IMR-90 (cell line): ENCODE measurements at regions not wholly inside any gene's neighbourhood (a gene's known extent, or its start where the extent isn't known, plus 50 kb on each side); places are given as distances from the start of the nearest gene placed in this dataset.

Experiments used
- ATAC-seq: fragments of 200-7000 bp; cut with Tn5 transposase; 2 replicates; pipeline ENCODE4 v1.9.1; 2020; ENCODE audit warnings: low read depth, mild to moderate bottlenecking, moderate library complexity
- BruUV-seq: library from RNA; stranded (reverse); fragments of 400-500 nt; replicated peaks from 2 replicates; lab custom pipeline; 2021; lab: Mats Ljungman, UMichigan
- CTCF ChIA-PET: fragments of 300-600 bp; formaldehyde crosslinking; extraction: SDS; loops from one replicate; lab custom pipeline; 2021; ENCODE audit warnings: antibody characterized with exemption; lab: Yijun Ruan, JAX
- POLR2A ChIA-PET: fragments of 300-600 bp; sonication (Branson Sonifier 250); formaldehyde crosslinking; loops from one replicate; lab custom pipeline; 2022; ENCODE audit warnings: antibody characterized with exemption; ENCODE audit not compliant: unreplicated experiment; lab: Charles Lee
- DNase-seq: peaks from one replicate; pipeline ENCODE4 v3.0.0; 2013
- H2AFZ ChIP-seq: replicated peaks from 2 replicates; pipeline ENCODE3; 2013; ENCODE audit warnings: low read length, mild to moderate bottlenecking; ENCODE audit not compliant: poor library complexity
- H2AK5ac ChIP-seq: 2 replicates; pipeline ENCODE4 v1.6.1; 2013; ENCODE audit warnings: low read depth, low read length, inconsistent platforms
- H2AK9ac ChIP-seq: replicated peaks from 2 replicates; pipeline ENCODE3; 2013; ENCODE audit warnings: mild to moderate bottlenecking, low read depth, low read length, moderate library complexity; ENCODE audit not compliant: poor library complexity
- H2BK120ac ChIP-seq: 2 replicates; pipeline ENCODE4 v1.6.1; 2013; ENCODE audit warnings: low read depth, low read length, inconsistent platforms
- H2BK15ac ChIP-seq: 3 replicates; pipeline ENCODE4 v1.6.1; 2013; ENCODE audit warnings: low read depth, low read length, inconsistent platforms
- H2BK20ac ChIP-seq: 2 replicates; pipeline ENCODE4 v1.6.1; 2013; ENCODE audit warnings: low read depth, mild to moderate bottlenecking, inconsistent platforms, low read length, moderate library complexity
- H2BK5ac ChIP-seq: 2 replicates; pipeline ENCODE4 v1.6.1; 2013; ENCODE audit warnings: mild to moderate bottlenecking, low read depth, low read length, inconsistent platforms; ENCODE audit not compliant: poor library complexity, severe bottlenecking
- H3K14ac ChIP-seq: replicated peaks from 2 replicates; pipeline ENCODE4 v1.6.1; 2013; ENCODE audit warnings: low read depth, low read length, inconsistent platforms
- H3K18ac ChIP-seq: 2 replicates; pipeline ENCODE4 v1.6.1; 2013; ENCODE audit warnings: low read depth, low read length, control low read depth
- H3K23ac ChIP-seq: 2 replicates; pipeline ENCODE4 v1.6.1; 2013; ENCODE audit warnings: low read depth, low read length, inconsistent platforms
- H3K27ac ChIP-seq: 2 replicates; pipeline ENCODE4 v1.5.1; 2013; ENCODE audit warnings: mild to moderate bottlenecking, control low read depth, low read length; ENCODE audit not compliant: insufficient read depth
- H3K27me3 ChIP-seq: 2 replicates; pipeline ENCODE4 v1.6.1; 2013; ENCODE audit warnings: low read length; ENCODE audit not compliant: control insufficient read depth, insufficient read depth
- H3K36me3 ChIP-seq: 2 replicates; pipeline ENCODE4 v1.6.1; 2013; ENCODE audit warnings: low read length, mixed read lengths; ENCODE audit not compliant: control insufficient read depth, insufficient read depth
- H3K4ac ChIP-seq: 2 replicates; pipeline ENCODE4 v1.6.1; 2013; ENCODE audit warnings: low read depth, low read length, inconsistent platforms
- H3K4me1 ChIP-seq: 2 replicates; pipeline ENCODE4 v1.6.1; 2013; ENCODE audit warnings: low read length, mixed read lengths; ENCODE audit not compliant: control insufficient read depth, insufficient read depth
- H3K4me2 ChIP-seq: 2 replicates; pipeline ENCODE4 v1.6.1; 2013; ENCODE audit warnings: low read depth, mild to moderate bottlenecking, control low read depth, low read length, moderate library complexity
- H3K4me3 ChIP-seq: 2 replicates; pipeline ENCODE4 v1.5.1; 2013; ENCODE audit warnings: low read depth, mild to moderate bottlenecking, control low read depth, low read length, moderate library complexity; ENCODE audit not compliant: insufficient read depth
- H3K56ac ChIP-seq: 2 replicates; pipeline ENCODE4 v1.6.1; 2013; ENCODE audit warnings: low read length, inconsistent platforms; ENCODE audit not compliant: insufficient read depth; ENCODE audit errors: extremely low read depth
- H3K79me1 ChIP-seq, 2 experiments: 2 replicates each; pipeline ENCODE4 v1.6.1; 2013; ENCODE audit warnings: low read length in 2 of 2, inconsistent platforms in 1 of 2, low read depth in 1 of 2
- H3K9ac ChIP-seq: 2 replicates; pipeline ENCODE4 v1.6.1; 2013; ENCODE audit warnings: low read depth, low read length, control low read depth
- H3K9me1 ChIP-seq: 2 replicates; pipeline ENCODE4 v1.6.1; 2013; ENCODE audit warnings: low read length, inconsistent platforms; ENCODE audit not compliant: insufficient read depth
- H3K9me3 ChIP-seq: 2 replicates; pipeline ENCODE4 v1.6.1; 2013; ENCODE audit warnings: low read length; ENCODE audit not compliant: control insufficient read depth, insufficient read depth
- H4K20me1 ChIP-seq: 2 replicates; pipeline ENCODE4 v1.6.1; 2013; ENCODE audit warnings: low read length, inconsistent platforms; ENCODE audit not compliant: insufficient read depth
- H4K5ac ChIP-seq: 2 replicates; pipeline ENCODE4 v1.6.1; 2013; ENCODE audit warnings: mild to moderate bottlenecking, low read depth, low read length, control low read depth
- H4K8ac ChIP-seq, 2 experiments: 2 replicates each; pipeline ENCODE4 v1.6.1; 2013; ENCODE audit warnings: low read depth in 2 of 2, low read length in 2 of 2, control low read depth in 1 of 2, inconsistent platforms in 1 of 2
- H4K91ac ChIP-seq: 2 replicates; pipeline ENCODE4 v1.6.1; 2013; ENCODE audit warnings: low read depth, low read length, inconsistent platforms; ENCODE audit not compliant: insufficient read depth
- CEBPB ChIP-seq: IDR thresholded peaks from 2 replicates; pipeline ENCODE4 v1.6.1; 2012; ENCODE audit warnings: low read depth, low read length, improper control_type of control experiment
- FOS ChIP-seq: fragments of 150-350 bp; IDR thresholded peaks from 2 replicates; pipeline ENCODE4 v1.6.1; 2016; ENCODE audit warnings: low read depth, low read length
- MAFK ChIP-seq: IDR thresholded peaks from 2 replicates; pipeline ENCODE4 v1.6.1; 2012; ENCODE audit warnings: low read depth, low read length, improper control_type of control experiment
- MAZ ChIP-seq: IDR thresholded peaks from 2 replicates; pipeline ENCODE4 v1.6.1; 2012; ENCODE audit warnings: low read depth, mild to moderate bottlenecking, low read length, improper control_type of control experiment, moderate library complexity, borderline replicate concordance
- NFE2L2 ChIP-seq: fragments of 150-350 bp; IDR thresholded peaks from 2 replicates; pipeline ENCODE4 v1.6.1; 2016; ENCODE audit warnings: low read depth, mild to moderate bottlenecking, low read length
- POLR2A ChIP-seq: IDR thresholded peaks from 2 replicates; pipeline ENCODE4 v1.6.1; 2012; ENCODE audit warnings: mild to moderate bottlenecking, low read depth, low read length
- RAD21 ChIP-seq: IDR thresholded peaks from 2 replicates; pipeline ENCODE4 v1.6.1; 2012; ENCODE audit warnings: low read length, improper control_type of control experiment
- RFX5 ChIP-seq: IDR thresholded peaks from 2 replicates; pipeline ENCODE4 v1.8.0; 2012; ENCODE audit warnings: low read depth, mild to moderate bottlenecking, low read length, moderate library complexity
- SMC3 ChIP-seq: fragments of 150-350 bp; IDR thresholded peaks from 2 replicates; pipeline ENCODE4 v1.6.1; 2016; ENCODE audit warnings: low read depth, mild to moderate bottlenecking, antibody characterized with exemption, low read length, moderate library complexity
- WGBS, 2 experiments: methylation state at CpG; one replicate each; pipeline versions ENCODE4 v1.1.5 to v1.1.7; 2013; ENCODE audit warnings: missing lambda C conversion rate in 2 of 2; ENCODE audit not compliant: insufficient read length in 1 of 2; ENCODE audit errors: extremely low coverage in 2 of 2; 5-methylcytosine and 5-hydroxymethylcytosine counted together
- dilution Hi-C: fragments of 300-500 bp; cut with HindIII; formaldehyde crosslinking; loops from one replicate; pipeline ENCODE4 v1.14.3; 2018; ENCODE audit warnings: low sequenced_read_pairs; ENCODE audit not compliant: unreplicated experiment
- in situ Hi-C: fragments of 300-500 bp; cut with MboI; formaldehyde crosslinking; loops from 3 replicates; pipeline ENCODE4 v1.14.3; 2019; ENCODE audit warnings: low sequenced_read_pairs, inconsistent platforms, mixed read lengths
- intact Hi-C: fragments of 100-400 bp; cut with micrococcal nuclease; formaldehyde crosslinking; loops from 2 replicates; pipeline ENCODE4 v1.10.0; 2022
- TF ChIP-seq, protein P1 (sequence below): conservative IDR thresholded peaks from 2 replicates; pipeline ENCODE4 v1.5.1; 2012; ENCODE audit warnings: mild to moderate bottlenecking, low read depth, low read length, improper control_type of control experiment
- TF ChIP-seq, protein P2 (sequence below): fragments of 150-350 bp; IDR thresholded peaks from 2 replicates; pipeline ENCODE4 v1.6.1; 2016; ENCODE audit warnings: low read depth, mild to moderate bottlenecking, low read length, moderate library complexity, borderline replicate concordance

- in situ Hi-C loops, result no loop called here
- peak overlapping the region; percentile 50 for H3K4me3 ChIP-seq
- H3K4ac ChIP-seq, result peak overlapping the region; percentile 100
- H3K79me1 ChIP-seq, result peaks cover 21 to 57% of the 10 kb centered on the region in 2 experiments
- peak; percentile 78 for DNase-seq
- BruUV-seq, result no TSS peak
- peak overlapping the region; percentile 99; the same call in 2 of the 3 replicates for H2BK15ac ChIP-seq
- H2AFZ ChIP-seq, result peak overlapping the region; percentile 89
- H2BK20ac ChIP-seq, result peak overlapping the region; percentile 98
- peak overlapping the region; percentile 89 for H2BK5ac ChIP-seq
- H4K5ac ChIP-seq, result peak overlapping the region; percentile 80
- H3K4me2 ChIP-seq, result peak overlapping the region; percentile 93
- dilution Hi-C loops, result no loop called here
- 0% methylated on average over 5 of the region's 37 CpGs; no CpG with 5 or more reads in 1 of the 2 experiments for WGBS, 2 experiments
- peak overlapping the region; percentile 99 for H2BK120ac ChIP-seq
- H2AK5ac ChIP-seq, result peak overlapping the region; percentile 98
- H3K56ac ChIP-seq, result peak overlapping the region; percentile 96
- no peaks in the 10 kb centered on the region for H3K36me3 ChIP-seq
- H4K20me1 ChIP-seq, result peaks cover 11% of the 10 kb centered on the region
- H3K9ac ChIP-seq, result peak overlapping the region; percentile 92
- ChIA-PET POLR2A (interaction anchor here (0.6 to 0.8 kb wide), 4 partner anchors 28 to 775 kb away, joined by 3 read pairs; no protein-coding TSS in a partner anchor), CTCF (interaction anchor here (1.2 to 1.4 kb wide), 3 partner anchors 55 to 235 kb away, joined by 3 read pairs; no protein-coding TSS in a partner anchor)
- H3K27me3 ChIP-seq, result no peaks in the 10 kb centered on the region
- TF ChIP-seq, protein P1, sequence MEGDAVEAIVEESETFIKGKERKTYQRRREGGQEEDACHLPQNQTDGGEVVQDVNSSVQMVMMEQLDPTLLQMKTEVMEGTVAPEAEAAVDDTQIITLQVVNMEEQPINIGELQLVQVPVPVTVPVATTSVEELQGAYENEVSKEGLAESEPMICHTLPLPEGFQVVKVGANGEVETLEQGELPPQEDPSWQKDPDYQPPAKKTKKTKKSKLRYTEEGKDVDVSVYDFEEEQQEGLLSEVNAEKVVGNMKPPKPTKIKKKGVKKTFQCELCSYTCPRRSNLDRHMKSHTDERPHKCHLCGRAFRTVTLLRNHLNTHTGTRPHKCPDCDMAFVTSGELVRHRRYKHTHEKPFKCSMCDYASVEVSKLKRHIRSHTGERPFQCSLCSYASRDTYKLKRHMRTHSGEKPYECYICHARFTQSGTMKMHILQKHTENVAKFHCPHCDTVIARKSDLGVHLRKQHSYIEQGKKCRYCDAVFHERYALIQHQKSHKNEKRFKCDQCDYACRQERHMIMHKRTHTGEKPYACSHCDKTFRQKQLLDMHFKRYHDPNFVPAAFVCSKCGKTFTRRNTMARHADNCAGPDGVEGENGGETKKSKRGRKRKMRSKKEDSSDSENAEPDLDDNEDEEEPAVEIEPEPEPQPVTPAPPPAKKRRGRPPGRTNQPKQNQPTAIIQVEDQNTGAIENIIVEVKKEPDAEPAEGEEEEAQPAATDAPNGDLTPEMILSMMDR, result no peak
- TF ChIP-seq POLR2A (peak; percentile 74), SMC3 (no peak), MAZ (0 out of 2 replicates have a peak, but pooled peaks have one; percentile 40), CEBPB (peak; percentile 41; the same call in 1 of the 2 replicates), NFE2L2 (peak; percentile 96), FOS (peak; percentile 40; the same call in 1 of the 2 replicates), RAD21 (peak; percentile 10; the same call in 1 of the 2 replicates), MAFK (peak; percentile 71), RFX5 (no peak)
- TF ChIP-seq, protein P2, sequence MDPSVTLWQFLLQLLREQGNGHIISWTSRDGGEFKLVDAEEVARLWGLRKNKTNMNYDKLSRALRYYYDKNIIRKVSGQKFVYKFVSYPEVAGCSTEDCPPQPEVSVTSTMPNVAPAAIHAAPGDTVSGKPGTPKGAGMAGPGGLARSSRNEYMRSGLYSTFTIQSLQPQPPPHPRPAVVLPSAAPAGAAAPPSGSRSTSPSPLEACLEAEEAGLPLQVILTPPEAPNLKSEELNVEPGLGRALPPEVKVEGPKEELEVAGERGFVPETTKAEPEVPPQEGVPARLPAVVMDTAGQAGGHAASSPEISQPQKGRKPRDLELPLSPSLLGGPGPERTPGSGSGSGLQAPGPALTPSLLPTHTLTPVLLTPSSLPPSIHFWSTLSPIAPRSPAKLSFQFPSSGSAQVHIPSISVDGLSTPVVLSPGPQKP, result no peak
- H3K23ac ChIP-seq, result peak overlapping the region; percentile 99
- intact Hi-C loops, result loop anchor here (2.0 to 5.0 kb wide), 6 partner anchors 55 to 542 kb away; no protein-coding TSS in a partner anchor
- H3K14ac ChIP-seq, result peak overlapping the region; percentile 99
- no peaks in the 10 kb centered on the region for H3K9me3 ChIP-seq
- H3K27ac ChIP-seq, result peak overlapping the region; percentile 92
- H4K91ac ChIP-seq, result peak overlapping the region; percentile 100
- H2AK9ac ChIP-seq, result peak overlapping the region; percentile 97
- H3K9me1 ChIP-seq, result peaks cover 8% of the 10 kb centered on the region; the same call in 1 of the 2 replicates
- peak; percentile 57 for ATAC-seq
- peak overlapping the region; percentile 89 for H3K18ac ChIP-seq
- peak overlapping the region; percentile 97 to 99 for H4K8ac ChIP-seq
- H3K4me1 ChIP-seq, result peaks cover 7% of the 10 kb centered on the region
These were observed 217.8 kb upstream of the MKLN1 start for GRCh38 chr7:131109759-131110296.
